Sigmoid colon (tissue), 4 donors: ENCODE measurements at regions not wholly inside any gene's neighbourhood (a gene's known extent, or its start where the extent isn't known, plus 50 kb on each side); places are given as distances from the start of the nearest gene placed in this dataset.

Experiments
- CTCF ChIP-seq, 4 experiments: fragments of 450-650 bp in 3 of 4; fragments of 200-600 bp in 1 of 4; IDR thresholded peaks; one replicate each; pipeline ENCODE4 v1.5.1; 2016 to 2019; ENCODE audit warnings: antibody characterized with exemption in 4 of 4, mild to moderate bottlenecking in 3 of 4, moderate library complexity in 2 of 4
- POLR2AphosphoS5 ChIP-seq, 4 donors: sonication (generic); formaldehyde crosslinking; IDR thresholded peaks; one replicate each; pipeline ENCODE4 v1.6.1; 2017; ENCODE audit warnings: antibody characterized with exemption in 4 of 4

- TF ChIP-seq POLR2AphosphoS5 (IDR thresholded peaks at IDR 0.05): no peak
- no peak for TF ChIP-seq CTCF (IDR thresholded peaks at IDR 0.05)
These were observed 158.8 kb upstream of the TMTC4 start for GRCh38 chr13:100833427-100833826.
